Stimulated activated effector memory CD8-positive, alpha-beta T cell treated with anti-CD3 and anti-CD28 coated beads, Interleukin-12 subunit alpha, Interleukin-12 subunit beta, amount 100 ng/mL, for 72 hours (primary cell): ENCODE measurements at regions not wholly inside any gene's neighbourhood (a gene's known extent, or its start where the extent isn't known, plus 50 kb on each side); places are given as distances from the start of the nearest gene placed in this dataset.

Experiments
- ATAC-seq: fragments of 150-1000 bp; cut with Tn5 transposase; 2 replicates; pipeline ENCODE4 v1.10.0; 2021
- DNase-seq, 2 donors: peaks; one replicate each; pipeline ENCODE4 v3.0.0; 2021 to 2022; ENCODE audit warnings: low spot score in 2 of 2
- H3K27ac Mint-ChIP-seq: one replicate; pipeline ENCODE4 v1.8.0; 2022; ENCODE audit warnings: mild to moderate bottlenecking, mixed read lengths
- H3K36me3 Mint-ChIP-seq: one replicate; pipeline ENCODE4 v1.8.0; 2022; ENCODE audit warnings: mild to moderate bottlenecking, mixed read lengths
- H3K4me1 Mint-ChIP-seq: one replicate; pipeline ENCODE4 v1.8.0; 2022; ENCODE audit warnings: mixed read lengths
- H3K4me3 Mint-ChIP-seq: one replicate; pipeline ENCODE4 v1.8.0; 2022; ENCODE audit warnings: mild to moderate bottlenecking, mixed read lengths
- H3K9me3 Mint-ChIP-seq: one replicate; pipeline ENCODE4 v1.8.0; 2022; ENCODE audit warnings: mixed read lengths

GRCh38 chr16:9257843-9258242 is 166.4 kb downstream of the HAPSTR1 start:
- Mint-ChIP-seq H3K9me3 (no peaks in the 10 kb centered on the region), H3K36me3 (no peaks in the 10 kb centered on the region), H3K4me3 (no peak overlapping the region), H3K4me1 (no peaks in the 10 kb centered on the region), H3K27ac (no peak overlapping the region)
- ATAC-seq, result no peak
- no peak for DNase-seq

GRCh38 chr16:9258423-9259051 is 167.1 kb downstream of the HAPSTR1 start:
- ATAC-seq, result no peak
- DNase-seq, result peak in 1 of 2 donors; percentile 50
- Mint-ChIP-seq H3K4me1 (no peaks in the 10 kb centered on the region), H3K27ac (no peak overlapping the region), H3K36me3 (no peaks in the 10 kb centered on the region), H3K4me3 (no peak overlapping the region), H3K9me3 (no peaks in the 10 kb centered on the region)

- ATAC-seq, result no peak
- Mint-ChIP-seq H3K4me3 (no peak overlapping the region), H3K9me3 (no peaks in the 10 kb centered on the region), H3K27ac (no peak overlapping the region), H3K36me3 (no peaks in the 10 kb centered on the region), H3K4me1 (no peaks in the 10 kb centered on the region)
- no peak for DNase-seq
Observed at GRCh38 chr16:9259914-9260608, 168.6 kb downstream of the HAPSTR1 start.

GRCh38 chr16:9260666-9261065 is 169.2 kb downstream of the HAPSTR1 start:
- H3K4me1 Mint-ChIP-seq, result no peaks in the 10 kb centered on the region
- H3K36me3 Mint-ChIP-seq, result no peaks in the 10 kb centered on the region
- ATAC-seq (no peak), DNase-seq (no peak)
- no peak overlapping the region for H3K4me3 Mint-ChIP-seq
- no peaks in the 10 kb centered on the region for H3K9me3 Mint-ChIP-seq
- no peak overlapping the region for H3K27ac Mint-ChIP-seq

GRCh38 chr16:9261376-9261775 is 169.9 kb downstream of the HAPSTR1 start:
- no peaks in the 10 kb centered on the region for H3K36me3 Mint-ChIP-seq
- H3K4me1 Mint-ChIP-seq, result no peaks in the 10 kb centered on the region
- H3K27ac Mint-ChIP-seq, result no peak overlapping the region
- no peaks in the 10 kb centered on the region for H3K9me3 Mint-ChIP-seq
- no peak overlapping the region for H3K4me3 Mint-ChIP-seq
- no peak for ATAC-seq
- DNase-seq, result no peak

- Mint-ChIP-seq H3K4me3 (no peak overlapping the region), H3K4me1 (no peaks in the 10 kb centered on the region), H3K27ac (no peak overlapping the region), H3K9me3 (no peaks in the 10 kb centered on the region), H3K36me3 (no peaks in the 10 kb centered on the region)
- no peak for ATAC-seq
- DNase-seq, result no peak
Observed at GRCh38 chr16:9262941-9263715, 171.7 kb downstream of the HAPSTR1 start.

- Mint-ChIP-seq H3K4me1 (no peaks in the 10 kb centered on the region), H3K27ac (no peak overlapping the region)
Observed at GRCh38 chr16:9264067-9264466, 172.6 kb downstream of the HAPSTR1 start.

GRCh38 chr16:9268446-9268845 is 177.0 kb downstream of the HAPSTR1 start:
- Mint-ChIP-seq H3K9me3 (no peaks in the 10 kb centered on the region), H3K27ac (no peak overlapping the region), H3K4me1 (no peaks in the 10 kb centered on the region), H3K4me3 (no peak overlapping the region), H3K36me3 (no peaks in the 10 kb centered on the region)
- DNase-seq (no peak), ATAC-seq (no peak)

More at GRCh38 chr16:9264067-9264466, 172.6 kb downstream of the HAPSTR1 start:
- no peaks in the 10 kb centered on the region for H3K9me3 Mint-ChIP-seq
- no peak for DNase-seq
- no peak for ATAC-seq
- H3K4me3 Mint-ChIP-seq, result no peak overlapping the region
- H3K36me3 Mint-ChIP-seq, result no peaks in the 10 kb centered on the region

- no peak for ATAC-seq
- H3K4me3 Mint-ChIP-seq, result no peak overlapping the region
- DNase-seq, result no peak
- no peaks in the 10 kb centered on the region for H3K4me1 Mint-ChIP-seq
- H3K9me3 Mint-ChIP-seq, result no peaks in the 10 kb centered on the region
- H3K36me3 Mint-ChIP-seq, result no peaks in the 10 kb centered on the region
- H3K27ac Mint-ChIP-seq, result no peak overlapping the region
Observed at GRCh38 chr16:9270424-9270823, 179.0 kb downstream of the HAPSTR1 start.

GRCh38 chr16:9270941-9271340 is 179.5 kb downstream of the HAPSTR1 start:
- ATAC-seq, result no peak
- H3K4me1 Mint-ChIP-seq, result no peaks in the 10 kb centered on the region
- H3K27ac Mint-ChIP-seq, result no peak overlapping the region
- no peaks in the 10 kb centered on the region for H3K36me3 Mint-ChIP-seq
- no peaks in the 10 kb centered on the region for H3K9me3 Mint-ChIP-seq
- no peak for DNase-seq
- H3K4me3 Mint-ChIP-seq, result no peak overlapping the region

GRCh38 chr16:9271841-9272240 is 180.4 kb downstream of the HAPSTR1 start:
- no peaks in the 10 kb centered on the region for H3K36me3 Mint-ChIP-seq
- no peaks in the 10 kb centered on the region for H3K9me3 Mint-ChIP-seq
- no peak overlapping the region for H3K4me3 Mint-ChIP-seq
- no peak for DNase-seq
- no peaks in the 10 kb centered on the region for H3K4me1 Mint-ChIP-seq
- no peak overlapping the region for H3K27ac Mint-ChIP-seq
- ATAC-seq, result no peak

GRCh38 chr16:9275377-9275776 is 183.9 kb downstream of the HAPSTR1 start:
- no peaks in the 10 kb centered on the region for H3K36me3 Mint-ChIP-seq
- DNase-seq (no peak), ATAC-seq (no peak)
- H3K4me3 Mint-ChIP-seq, result no peak overlapping the region
- no peaks in the 10 kb centered on the region for H3K9me3 Mint-ChIP-seq
- no peaks in the 10 kb centered on the region for H3K4me1 Mint-ChIP-seq
- H3K27ac Mint-ChIP-seq, result no peak overlapping the region

- ATAC-seq (no peak), DNase-seq (no peak)
- Mint-ChIP-seq H3K4me3 (no peak overlapping the region), H3K36me3 (no peaks in the 10 kb centered on the region), H3K4me1 (no peaks in the 10 kb centered on the region), H3K9me3 (no peaks in the 10 kb centered on the region), H3K27ac (no peak overlapping the region)
Observed at GRCh38 chr16:9275816-9276354, 184.4 kb downstream of the HAPSTR1 start.

GRCh38 chr16:9279291-9280068 is 188.0 kb downstream of the HAPSTR1 start:
- Mint-ChIP-seq H3K9me3 (no peaks in the 10 kb centered on the region), H3K4me1 (no peaks in the 10 kb centered on the region), H3K4me3 (no peak overlapping the region), H3K27ac (no peak overlapping the region), H3K36me3 (no peaks in the 10 kb centered on the region)
- ATAC-seq (no peak), DNase-seq (no peak)

GRCh38 chr16:9280069-9280466 is 188.6 kb downstream of the HAPSTR1 start:
- no peak overlapping the region for H3K4me3 Mint-ChIP-seq
- H3K4me1 Mint-ChIP-seq, result no peaks in the 10 kb centered on the region
- no peak overlapping the region for H3K27ac Mint-ChIP-seq
- ATAC-seq (no peak), DNase-seq (no peak)
- H3K36me3 Mint-ChIP-seq, result no peaks in the 10 kb centered on the region
- no peaks in the 10 kb centered on the region for H3K9me3 Mint-ChIP-seq
